PFSK-1 (cell line): ENCODE measurements at regions not wholly inside any gene's neighbourhood (a gene's known extent, or its start where the extent isn't known, plus 50 kb on each side); places are given as distances from the start of the nearest gene placed in this dataset.

Experiments used
- POLR2AphosphoS5 ChIP-seq: IDR thresholded peaks from 2 replicates; pipeline ENCODE4 v1.6.1; 2012; ENCODE audit warnings: low read depth, mild to moderate bottlenecking, control low read depth, low read length, moderate library complexity
- SIN3A ChIP-seq: IDR thresholded peaks from 2 replicates; pipeline ENCODE4 v1.6.1; 2012; ENCODE audit warnings: mild to moderate bottlenecking, low read length, moderate library complexity, borderline replicate concordance; ENCODE audit not compliant: insufficient read depth

- no peak for TF ChIP-seq SIN3A
- no peak for TF ChIP-seq POLR2AphosphoS5
Measured at GRCh38 chr4:179766938-179767337, 2324.7 kb upstream of the AGA start.
